Renal cortical epithelial cell (primary cell): ENCODE measurements at regions not wholly inside any gene's neighbourhood (a gene's known extent, or its start where the extent isn't known, plus 50 kb on each side); places are given as distances from the start of the nearest gene placed in this dataset.

Source experiments
- DNase-seq: peaks from one replicate; pipeline ENCODE4 v3.0.0-alpha.2; 2011; ENCODE audit warnings: low read depth

DNA sequence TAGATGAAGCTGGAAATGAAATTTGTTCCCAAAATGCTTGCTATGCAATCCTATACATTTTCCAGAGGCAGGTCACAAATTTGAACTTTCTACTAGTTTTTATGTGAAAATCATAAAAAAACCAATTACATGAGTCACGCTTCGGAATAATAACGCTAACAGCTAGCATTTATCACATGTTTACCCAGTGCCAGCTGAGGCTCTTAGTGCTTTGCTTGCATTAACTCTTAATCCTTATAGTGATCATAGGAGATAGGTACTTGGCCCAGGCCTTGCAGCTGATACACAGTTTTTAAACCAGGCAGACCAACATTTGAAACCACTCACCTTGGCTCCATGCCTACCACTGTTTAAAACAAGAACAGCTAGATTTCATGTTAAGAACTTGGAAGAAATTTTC lies 131.8 kb upstream of the RAG2 start:
- DNase-seq: no peak

DNA sequence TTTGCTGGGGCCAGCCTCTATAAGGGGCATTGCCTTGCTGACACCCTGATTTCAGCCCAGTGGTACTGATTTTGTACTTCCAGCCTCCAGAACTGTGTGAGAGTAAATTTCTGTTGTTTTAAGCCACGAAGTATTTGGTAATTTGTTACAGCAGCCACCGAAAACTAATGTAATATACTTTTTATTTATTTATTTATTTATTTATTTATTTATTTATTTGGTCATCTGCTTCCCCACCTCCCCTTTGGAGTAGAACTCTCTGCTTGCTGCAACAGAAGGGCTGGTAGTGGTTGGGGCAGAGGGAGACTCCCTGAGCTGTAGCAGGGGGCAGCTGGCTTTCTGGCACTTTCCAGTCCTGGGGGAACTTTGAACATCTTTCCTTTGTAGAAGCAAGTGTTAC lies 128.4 kb upstream of the RAG2 start:
- no peak for DNase-seq

DNA sequence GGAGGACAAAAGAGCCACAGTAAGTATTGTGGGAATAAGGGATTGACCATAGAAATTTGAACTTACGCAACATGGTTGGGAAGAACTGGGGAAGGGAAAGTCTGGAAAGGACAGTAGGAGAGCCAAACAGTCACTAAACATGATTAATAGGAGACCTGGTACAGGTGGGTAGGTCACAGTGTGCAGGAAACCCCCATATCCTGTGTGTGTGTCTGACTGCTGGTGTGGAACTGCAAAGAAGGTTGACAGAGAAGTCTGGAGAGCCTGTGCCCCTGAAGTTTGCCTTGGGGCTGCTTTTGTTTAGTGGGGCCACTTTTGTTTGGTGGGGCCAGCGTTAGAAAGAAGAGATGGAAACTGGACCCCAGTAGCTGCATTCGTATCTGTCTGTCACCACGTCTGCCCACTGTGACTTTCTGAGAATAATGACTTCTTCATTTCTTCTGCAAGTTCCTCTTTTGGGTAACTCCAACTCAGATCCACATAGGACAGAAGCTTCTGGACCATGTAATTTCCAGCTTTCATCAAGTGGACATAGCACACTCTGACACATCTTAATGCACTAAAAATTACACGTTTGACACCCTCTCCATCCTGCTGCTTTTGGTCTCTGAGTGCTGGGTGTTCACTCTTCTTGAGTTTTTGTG lies 126.8 kb upstream of the RAG2 start:
- no peak for DNase-seq

DNA sequence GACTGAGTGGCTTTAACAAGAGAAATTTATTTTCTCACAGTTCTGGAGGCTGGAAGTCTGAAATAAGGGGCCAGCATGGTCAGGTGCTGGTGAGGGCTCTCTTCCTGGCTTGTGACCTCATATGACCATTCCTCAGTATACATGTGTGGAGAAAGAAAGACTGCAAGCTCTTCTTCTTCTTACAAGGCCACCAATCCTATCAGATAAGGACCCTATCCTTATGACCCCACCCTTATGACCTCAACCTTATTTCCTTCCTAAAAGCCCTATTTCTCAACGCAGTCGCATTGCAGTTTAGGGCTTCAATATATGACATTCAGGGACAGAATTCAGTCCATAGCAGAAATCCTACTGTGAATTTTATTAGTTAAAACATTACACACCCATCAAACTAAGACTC lies 124.4 kb upstream of the RAG2 start:
- DNase-seq: no peak

DNA sequence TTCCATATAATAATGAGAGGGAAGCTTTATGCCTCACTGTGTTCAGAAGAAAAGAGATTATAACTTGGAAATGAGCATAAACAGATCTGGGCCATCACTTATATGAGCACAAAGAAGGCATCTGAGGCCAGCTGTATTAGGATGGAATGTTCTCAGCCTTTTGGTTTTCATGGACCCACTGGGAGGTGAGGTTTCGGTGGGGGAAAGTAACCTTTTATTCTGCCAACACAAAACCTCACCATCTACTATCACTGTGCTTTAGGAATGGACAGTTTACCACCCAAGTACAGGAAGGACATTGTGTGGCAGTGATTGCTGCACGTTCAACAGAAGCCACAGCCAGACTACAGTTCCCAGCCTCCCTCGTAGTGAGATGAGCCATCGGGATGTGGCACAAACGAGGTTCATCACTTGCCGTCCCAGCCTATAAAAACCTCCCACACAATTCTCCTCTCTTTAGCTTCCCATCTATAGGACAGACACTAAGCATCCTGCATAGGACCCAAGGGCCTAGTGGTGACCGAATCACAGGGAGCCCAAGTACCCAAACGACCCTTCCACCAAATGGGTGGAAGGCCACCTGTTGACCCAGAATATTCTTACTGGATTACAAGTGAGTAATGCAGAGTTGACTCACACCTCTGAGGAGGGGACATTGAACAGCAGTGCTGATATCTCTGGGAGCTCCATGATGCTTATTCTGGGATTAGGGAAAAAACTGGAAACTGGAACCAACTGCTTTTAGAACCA lies 121.5 kb upstream of the RAG2 start:
- no peak for DNase-seq

DNA sequence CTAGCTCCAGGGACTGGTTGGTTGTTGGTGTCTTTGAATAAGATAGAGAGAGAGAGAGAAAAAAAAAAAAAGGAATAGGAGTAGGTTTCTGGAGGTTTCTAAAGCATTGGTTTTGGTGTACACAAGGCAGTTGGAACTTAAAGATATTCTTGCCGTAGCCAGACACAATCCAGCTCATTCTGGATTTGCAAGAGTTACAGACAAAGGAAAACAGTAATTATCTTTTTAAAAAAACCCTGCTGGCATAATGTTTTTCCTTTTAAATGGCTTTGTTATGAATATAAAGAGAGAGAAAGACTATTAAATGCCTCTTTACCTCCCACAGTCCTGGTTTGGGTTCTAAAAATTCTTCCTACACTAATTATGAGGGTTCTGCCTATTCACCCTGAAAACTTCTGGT lies 120.4 kb upstream of the RAG2 start:
- DNase-seq: no peak

DNA sequence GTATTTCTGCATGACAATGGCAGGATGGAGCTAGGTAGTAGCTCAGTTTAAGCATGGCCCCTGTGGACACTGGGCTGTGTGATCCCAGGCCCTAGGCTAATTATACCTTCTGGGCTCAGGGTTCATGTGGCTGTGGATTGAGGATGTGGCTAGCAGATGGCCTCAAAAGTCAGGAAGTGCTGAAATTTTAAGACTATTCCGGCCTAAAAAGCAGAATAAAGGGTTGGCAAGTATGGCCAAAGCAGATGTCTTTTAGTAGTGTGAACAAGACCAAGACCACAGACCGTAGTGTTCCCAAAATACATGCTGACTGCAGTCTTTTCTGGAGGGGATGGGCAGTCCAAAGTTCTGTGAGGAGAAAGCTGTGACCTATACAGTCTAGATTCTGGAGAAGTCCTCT lies 115.7 kb upstream of the RAG2 start:
- no peak for DNase-seq

DNA sequence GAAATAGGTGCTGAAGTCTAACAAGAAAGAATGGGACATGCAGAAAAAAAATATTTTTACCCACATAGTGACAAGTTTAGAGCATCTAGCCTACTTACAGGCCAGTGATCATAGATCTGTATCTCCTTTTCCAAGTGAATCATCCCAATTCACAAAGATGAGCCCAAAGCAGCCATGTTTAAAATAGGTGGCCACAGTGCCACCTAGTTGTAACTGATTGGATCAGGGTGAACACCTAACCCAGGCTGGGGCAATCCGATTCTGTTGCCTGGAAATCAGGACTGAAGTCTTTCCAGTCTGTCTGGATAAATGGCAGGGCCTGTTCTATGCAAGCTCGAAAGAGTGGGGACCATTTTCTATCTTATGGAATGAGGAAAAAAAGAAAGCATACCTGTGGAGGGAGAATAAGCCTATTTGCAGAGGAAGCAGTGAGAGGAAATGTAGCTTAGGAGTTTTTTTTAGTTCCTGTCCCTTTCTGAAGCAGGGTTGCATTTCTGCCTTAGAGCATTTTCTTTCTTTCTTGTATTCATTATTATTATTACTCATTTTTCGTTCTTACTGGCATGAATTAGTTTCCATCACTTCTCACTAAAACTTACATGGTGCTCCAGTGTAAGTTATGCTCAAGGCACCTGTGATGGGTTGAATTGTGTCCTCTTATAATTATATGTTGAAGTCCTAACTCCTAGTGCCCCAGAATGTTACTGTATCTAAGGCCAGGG lies 113.2 kb upstream of the RAG2 start:
- DNase-seq: no peak
